ENCODE measurements at regions not wholly inside any gene's neighbourhood (a gene's known extent, or its start where the extent isn't known, plus 50 kb on each side); places are given as distances from the start of the nearest gene placed in this dataset.
"Not testable (repeated sequence)": the region's sequence is repeated elsewhere in the genome, so short reads cannot be mapped to it uniquely, and the experiment has no call there.

GRCh38 chr6:80522576-80522975 lies 416.1 kb downstream of the BCKDHB start:
- Mint-ChIP-seq H3K27ac (ENCODE audit: unreplicated experiment) (no peak overlapping the region), H3K4me1 (ENCODE audit: low read depth, unreplicated experiment) (peaks cover 17% of the 10 kb centered on the region), H3K9me3 (ENCODE audit: low read depth, unreplicated experiment) (no peaks in the 10 kb centered on the region), H3K36me3 (ENCODE audit: insufficient read depth, unreplicated experiment) (no peaks in the 10 kb centered on the region), H3K4me3 (ENCODE audit: low read depth, unreplicated experiment) (no peak overlapping the region), H3K27me3 (ENCODE audit: unreplicated experiment) (no peaks in the 10 kb centered on the region)
- intact Hi-C loops (cut with micrococcal nuclease; ENCODE audit: unreplicated experiment) = no loop called here
- TF ChIP-seq, protein P1, sequence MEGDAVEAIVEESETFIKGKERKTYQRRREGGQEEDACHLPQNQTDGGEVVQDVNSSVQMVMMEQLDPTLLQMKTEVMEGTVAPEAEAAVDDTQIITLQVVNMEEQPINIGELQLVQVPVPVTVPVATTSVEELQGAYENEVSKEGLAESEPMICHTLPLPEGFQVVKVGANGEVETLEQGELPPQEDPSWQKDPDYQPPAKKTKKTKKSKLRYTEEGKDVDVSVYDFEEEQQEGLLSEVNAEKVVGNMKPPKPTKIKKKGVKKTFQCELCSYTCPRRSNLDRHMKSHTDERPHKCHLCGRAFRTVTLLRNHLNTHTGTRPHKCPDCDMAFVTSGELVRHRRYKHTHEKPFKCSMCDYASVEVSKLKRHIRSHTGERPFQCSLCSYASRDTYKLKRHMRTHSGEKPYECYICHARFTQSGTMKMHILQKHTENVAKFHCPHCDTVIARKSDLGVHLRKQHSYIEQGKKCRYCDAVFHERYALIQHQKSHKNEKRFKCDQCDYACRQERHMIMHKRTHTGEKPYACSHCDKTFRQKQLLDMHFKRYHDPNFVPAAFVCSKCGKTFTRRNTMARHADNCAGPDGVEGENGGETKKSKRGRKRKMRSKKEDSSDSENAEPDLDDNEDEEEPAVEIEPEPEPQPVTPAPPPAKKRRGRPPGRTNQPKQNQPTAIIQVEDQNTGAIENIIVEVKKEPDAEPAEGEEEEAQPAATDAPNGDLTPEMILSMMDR (IDR thresholded peaks at IDR 0.05; ENCODE audit: unreplicated experiment) = no peak
- no peak for DNase-seq
- no TSS peak for BruUV-seq (replicated peaks)
- CTCF ChIA-PET = no interaction called here

DNA sequence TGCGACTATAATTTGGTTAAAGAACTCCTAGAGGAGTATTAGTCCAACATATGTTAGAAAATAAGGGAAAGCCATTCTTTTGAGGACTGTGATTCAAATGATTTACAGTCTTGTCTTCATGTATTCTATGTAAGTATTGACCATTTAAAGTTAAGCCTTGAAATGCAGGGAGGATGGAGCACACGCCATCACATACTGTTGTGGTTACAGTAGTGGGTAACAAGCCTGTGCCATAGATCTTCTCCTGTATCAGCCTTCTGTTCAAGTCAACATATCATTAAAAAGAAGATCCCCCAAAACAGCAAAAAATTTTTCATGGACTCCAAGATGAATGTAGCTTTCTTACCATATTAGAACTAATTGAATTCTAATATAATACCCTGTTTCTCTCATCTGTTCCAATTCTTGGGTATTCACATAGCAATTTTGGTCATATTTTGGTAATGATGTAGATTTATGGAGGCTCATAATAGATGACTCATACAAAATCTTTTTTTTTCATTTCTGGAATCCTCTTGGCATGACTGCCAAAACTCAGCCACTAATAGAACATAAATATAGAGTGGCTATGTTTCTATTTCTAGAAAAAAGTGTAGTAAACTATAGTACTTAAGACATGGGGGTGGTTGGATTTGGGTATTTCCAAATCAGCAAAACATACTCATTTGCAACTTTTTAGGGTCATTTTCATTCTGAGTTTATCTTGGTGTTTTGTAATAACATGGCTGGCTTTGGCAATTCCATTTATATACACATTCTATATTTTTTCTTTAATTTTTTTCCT lies 413.5 kb downstream of the BCKDHB start:
- no peak overlapping the region for H3K4me3 Mint-ChIP-seq (ENCODE audit: low read depth, unreplicated experiment)
- CTCF ChIA-PET = no interaction called here
- H3K27ac Mint-ChIP-seq (ENCODE audit: unreplicated experiment) = no peak overlapping the region
- intact Hi-C loops (cut with micrococcal nuclease; ENCODE audit: unreplicated experiment) = no loop called here
- H3K36me3 Mint-ChIP-seq (ENCODE audit: insufficient read depth, unreplicated experiment) = no peaks in the 10 kb centered on the region
- no peaks in the 10 kb centered on the region for H3K9me3 Mint-ChIP-seq (ENCODE audit: low read depth, unreplicated experiment)
- peaks cover 11% of the 10 kb centered on the region for H3K4me1 Mint-ChIP-seq (ENCODE audit: low read depth, unreplicated experiment)
- no TSS peak for BruUV-seq (replicated peaks)
- no peak for DNase-seq
- TF ChIP-seq, protein P1 (IDR thresholded peaks at IDR 0.05; ENCODE audit: unreplicated experiment) = no peak
- no peaks in the 10 kb centered on the region for H3K27me3 Mint-ChIP-seq (ENCODE audit: unreplicated experiment)

GRCh38 chr6:80517525-80517924 lies 411.1 kb downstream of the BCKDHB start:
- BruUV-seq (replicated peaks) = no TSS peak
- H3K4me1 Mint-ChIP-seq (ENCODE audit: low read depth, unreplicated experiment) = no peaks in the 10 kb centered on the region
- no peaks in the 10 kb centered on the region for H3K9me3 Mint-ChIP-seq (ENCODE audit: low read depth, unreplicated experiment)
- H3K36me3 Mint-ChIP-seq (ENCODE audit: insufficient read depth, unreplicated experiment) = no peaks in the 10 kb centered on the region
- no peak overlapping the region for H3K4me3 Mint-ChIP-seq (ENCODE audit: low read depth, unreplicated experiment)
- no peak for DNase-seq
- TF ChIP-seq, protein P1 (IDR thresholded peaks at IDR 0.05; ENCODE audit: unreplicated experiment) = no peak
- no peaks in the 10 kb centered on the region for H3K27me3 Mint-ChIP-seq (ENCODE audit: unreplicated experiment)
- no peak overlapping the region for H3K27ac Mint-ChIP-seq (ENCODE audit: unreplicated experiment)
- intact Hi-C loops (cut with micrococcal nuclease; ENCODE audit: unreplicated experiment) = no loop called here
- CTCF ChIA-PET = no interaction called here

DNA sequence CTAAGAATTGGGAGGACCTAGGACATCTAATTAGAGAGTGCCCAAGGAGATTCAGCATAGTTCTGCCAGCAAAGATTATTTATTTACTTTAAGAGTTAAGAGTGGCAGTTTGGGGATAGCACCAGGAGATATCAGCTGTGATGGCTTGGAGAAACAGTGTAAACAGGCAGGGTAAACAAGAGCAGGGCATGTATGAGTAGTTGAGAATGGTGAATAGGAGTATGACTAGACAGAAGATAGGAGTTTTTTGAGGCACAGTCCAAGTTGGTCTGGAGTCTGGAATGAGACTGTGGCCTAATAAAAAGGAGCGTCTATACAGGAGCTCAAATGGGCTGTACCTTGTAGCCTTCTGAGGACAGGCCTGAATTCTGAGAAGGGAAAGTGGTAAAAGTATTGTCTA lies 404.1 kb downstream of the BCKDHB start:
- intact Hi-C loops (cut with micrococcal nuclease; ENCODE audit: unreplicated experiment); CTCF ChIA-PET; BruUV-seq (replicated peaks); H3K4me3 Mint-ChIP-seq (ENCODE audit: low read depth, unreplicated experiment); H3K9me3 Mint-ChIP-seq (ENCODE audit: low read depth, unreplicated experiment); H3K36me3 Mint-ChIP-seq (ENCODE audit: insufficient read depth, unreplicated experiment); DNase-seq; H3K4me1 Mint-ChIP-seq (ENCODE audit: low read depth, unreplicated experiment); H3K27ac Mint-ChIP-seq (ENCODE audit: unreplicated experiment); H3K27me3 Mint-ChIP-seq (ENCODE audit: unreplicated experiment): not testable (repeated sequence)

GRCh38 chr6:80508885-80509630 lies 402.6 kb downstream of the BCKDHB start:
- H3K4me1 Mint-ChIP-seq (ENCODE audit: low read depth, unreplicated experiment) = no peaks in the 10 kb centered on the region
- H3K4me3 Mint-ChIP-seq (ENCODE audit: low read depth, unreplicated experiment) = no peak overlapping the region
- intact Hi-C loops (cut with micrococcal nuclease; ENCODE audit: unreplicated experiment) = no loop called here
- no peak for DNase-seq
- no TSS peak for BruUV-seq (replicated peaks)
- H3K36me3 Mint-ChIP-seq (ENCODE audit: insufficient read depth, unreplicated experiment) = no peaks in the 10 kb centered on the region
- TF ChIP-seq, protein P1 (IDR thresholded peaks at IDR 0.05; ENCODE audit: unreplicated experiment) = no peak
- no peaks in the 10 kb centered on the region for H3K27me3 Mint-ChIP-seq (ENCODE audit: unreplicated experiment)
- H3K27ac Mint-ChIP-seq (ENCODE audit: unreplicated experiment) = no peak overlapping the region
- no peaks in the 10 kb centered on the region for H3K9me3 Mint-ChIP-seq (ENCODE audit: low read depth, unreplicated experiment)
- CTCF ChIA-PET = no interaction called here

Data from Calu3 (cell line).